ENCODE measurements at regions not wholly inside any gene's neighbourhood (a gene's known extent, or its start where the extent isn't known, plus 50 kb on each side); places are given as distances from the start of the nearest gene placed in this dataset.

- no peak for DNase-seq
Observed at GRCh38 chr22:26894766-26895485, 237.5 kb downstream of the MIAT start.

- DNase-seq: no peak
Observed at GRCh38 chr22:26897384-26897783, 240.0 kb downstream of the MIAT start.

- DNase-seq: no peak
Observed at GRCh38 chr22:26898946-26899605, 241.7 kb downstream of the MIAT start.

GRCh38 chr22:26900787-26901186, 243.4 kb downstream of the MIAT start:
- no peak for DNase-seq

- no peak for DNase-seq
Observed at GRCh38 chr22:26901198-26901816, 243.9 kb downstream of the MIAT start.

- DNase-seq: no peak
Observed at GRCh38 chr22:26902401-26903029, 245.1 kb downstream of the MIAT start.

- no peak for DNase-seq
Observed at GRCh38 chr22:26903030-26903856, 245.9 kb downstream of the MIAT start.

GRCh38 chr22:26904483-26904882, 247.1 kb downstream of the MIAT start:
- DNase-seq: no peak

- DNase-seq: no peak
Observed at GRCh38 chr22:26905076-26905475, 247.7 kb downstream of the MIAT start.

GRCh38 chr22:26905640-26906039, 248.3 kb downstream of the MIAT start:
- DNase-seq: no peak

GRCh38 chr22:26906464-26906863, 249.1 kb downstream of the MIAT start:
- no peak for DNase-seq

GRCh38 chr22:26907366-26907765, 250.0 kb downstream of the MIAT start:
- no peak for DNase-seq

GRCh38 chr22:26910845-26911244, 253.5 kb downstream of the MIAT start:
- DNase-seq: no peak

- DNase-seq: no peak
Observed at GRCh38 chr22:26912655-26913345, 255.4 kb downstream of the MIAT start.

- DNase-seq: no peak
Observed at GRCh38 chr22:26914519-26915185, 257.3 kb downstream of the MIAT start.

GRCh38 chr22:26916236-26916635, 258.8 kb downstream of the MIAT start:
- no peak for DNase-seq

GRCh38 chr22:26918226-26918625, 260.8 kb downstream of the MIAT start:
- DNase-seq: no peak

- no peak for DNase-seq
Observed at GRCh38 chr22:26921726-26922125, 264.3 kb downstream of the MIAT start.

GRCh38 chr22:26922806-26923205, 265.4 kb downstream of the MIAT start:
- no peak for DNase-seq

- no peak for DNase-seq
Observed at GRCh38 chr22:26923531-26923930, 266.1 kb downstream of the MIAT start.

GRCh38 chr22:26927821-26928220, 270.4 kb downstream of the MIAT start:
- DNase-seq: no peak

All from hindlimb muscle (tissue), 1 donor.